ENCODE measurements at regions not wholly inside any gene's neighbourhood (a gene's known extent, or its start where the extent isn't known, plus 50 kb on each side); places are given as distances from the start of the nearest gene placed in this dataset.

GRCh38 chr2:105600949-105601794 is 143.5 kb upstream of the NCK2 start:
- Histone ChIP-seq H3K4ac (ENCODE audit: low read depth, low read length) (no peak overlapping the region), H4K8ac (ENCODE audit: low read depth in 2 of 2, low read length in 2 of 2) (no peak overlapping the region), H4K91ac (ENCODE audit: insufficient read depth, low read depth, low read length) (no peak overlapping the region), H4K20me1 (ENCODE audit: insufficient read depth, low read length) (no peaks in the 10 kb centered on the region), H3K79me1 (ENCODE audit: low read depth in 1 of 2, low read length in 2 of 2) (no peaks in the 10 kb centered on the region), H2AK5ac (ENCODE audit: low read depth, low read length) (no peak overlapping the region), H3K23ac (ENCODE audit: low read depth, low read length) (no peak overlapping the region), H2AK9ac (replicated peaks; ENCODE audit: low read depth, low read length, poor library complexity) (no peak overlapping the region), H3K4me3 (ENCODE audit: insufficient read depth, low read depth, low read length) (no peak overlapping the region), H3K9me1 (ENCODE audit: insufficient read depth, low read length) (no peaks in the 10 kb centered on the region), H3K4me1 (ENCODE audit: control insufficient read depth, insufficient read depth, low read length) (no peaks in the 10 kb centered on the region), H2BK20ac (ENCODE audit: low read depth, low read length) (no peak overlapping the region), H3K56ac (ENCODE audit: extremely low read depth, insufficient read depth, low read length) (no peak overlapping the region), H3K4me2 (ENCODE audit: low read depth, low read length) (no peak overlapping the region), H3K36me3 (ENCODE audit: control insufficient read depth, insufficient read depth, low read length) (no peaks in the 10 kb centered on the region), H3K14ac (replicated peaks; ENCODE audit: low read depth, low read length) (no peak overlapping the region), H3K27me3 (ENCODE audit: control insufficient read depth, insufficient read depth, low read length) (peaks cover 13% of the 10 kb centered on the region), H3K9ac (ENCODE audit: low read depth, low read length) (no peak overlapping the region), H2BK15ac (ENCODE audit: low read depth, low read length) (no peak overlapping the region), H3K27ac (ENCODE audit: insufficient read depth, low read length) (no peak overlapping the region), H3K18ac (ENCODE audit: low read depth, low read length) (no peak overlapping the region), H2AFZ (replicated peaks; ENCODE audit: low read length, poor library complexity) (no peak overlapping the region), H4K5ac (ENCODE audit: low read depth, low read length) (no peak overlapping the region), H3K9me3 (ENCODE audit: control insufficient read depth, insufficient read depth, low read length) (no peaks in the 10 kb centered on the region), H2BK120ac (ENCODE audit: low read depth, low read length) (no peak overlapping the region), H2BK5ac (ENCODE audit: low read depth, low read length, poor library complexity, severe bottlenecking) (no peak overlapping the region)
- POLR2A ChIA-PET (ENCODE audit: unreplicated experiment) = no interaction called here
- intact Hi-C loops (cut with micrococcal nuclease) = no loop called here
- 13% methylated on average over 3 of the region's 8 CpGs; no CpG with 5 or more reads in 1 of the 2 experiments for WGBS, 2 experiments (ENCODE audit: extremely low coverage in 2 of 2, insufficient read length in 1 of 2)
- no peak for DNase-seq
- in situ Hi-C loops (cut with MboI; ENCODE audit: low sequenced_read_pairs) = no loop called here
- dilution Hi-C loops (cut with HindIII; ENCODE audit: low sequenced_read_pairs, unreplicated experiment) = no loop called here
- TF ChIP-seq CEBPB (IDR thresholded peaks at IDR 0.05; ENCODE audit: low read depth, low read length) (no peak), SMC3 (IDR thresholded peaks at IDR 0.05; ENCODE audit: low read depth, low read length) (no peak), MAFK (IDR thresholded peaks at IDR 0.05; ENCODE audit: low read depth, low read length) (no peak), CHD1 (IDR thresholded peaks at IDR 0.05; ENCODE audit: low read depth, low read length) (no peak), MAZ (IDR thresholded peaks at IDR 0.05; ENCODE audit: borderline replicate concordance, low read depth, low read length) (no peak), NFE2L2 (IDR thresholded peaks at IDR 0.05; ENCODE audit: low read depth, low read length) (no peak), MXI1 (IDR thresholded peaks at IDR 0.05; ENCODE audit: borderline replicate concordance, low read depth, low read length) (no peak), POLR2A (IDR thresholded peaks at IDR 0.05; ENCODE audit: low read depth, low read length) (no peak), CTCF (conservative IDR thresholded peaks at IDR 0.05; ENCODE audit: low read depth, low read length) (no peak), BHLHE40 (IDR thresholded peaks at IDR 0.05; ENCODE audit: low read depth, low read length) (no peak), RAD21 (IDR thresholded peaks at IDR 0.05; ENCODE audit: low read length) (no peak), RCOR1 (IDR thresholded peaks at IDR 0.05; ENCODE audit: insufficient replicate concordance, low read length) (no peak), RFX5 (IDR thresholded peaks at IDR 0.05; ENCODE audit: low read depth, low read length) (no peak), FOS (IDR thresholded peaks at IDR 0.05; ENCODE audit: low read depth, low read length) (no peak), USF2 (IDR thresholded peaks at IDR 0.05; ENCODE audit: low read depth, low read length) (no peak)
- TF ChIP-seq, protein P1, sequence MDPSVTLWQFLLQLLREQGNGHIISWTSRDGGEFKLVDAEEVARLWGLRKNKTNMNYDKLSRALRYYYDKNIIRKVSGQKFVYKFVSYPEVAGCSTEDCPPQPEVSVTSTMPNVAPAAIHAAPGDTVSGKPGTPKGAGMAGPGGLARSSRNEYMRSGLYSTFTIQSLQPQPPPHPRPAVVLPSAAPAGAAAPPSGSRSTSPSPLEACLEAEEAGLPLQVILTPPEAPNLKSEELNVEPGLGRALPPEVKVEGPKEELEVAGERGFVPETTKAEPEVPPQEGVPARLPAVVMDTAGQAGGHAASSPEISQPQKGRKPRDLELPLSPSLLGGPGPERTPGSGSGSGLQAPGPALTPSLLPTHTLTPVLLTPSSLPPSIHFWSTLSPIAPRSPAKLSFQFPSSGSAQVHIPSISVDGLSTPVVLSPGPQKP (IDR thresholded peaks at IDR 0.05; ENCODE audit: borderline replicate concordance, low read depth, low read length) = no peak
- no peak for ATAC-seq (ENCODE audit: low read depth)
- CTCF ChIA-PET = no interaction called here
- BruUV-seq (replicated peaks) = no TSS peak
